ENCODE measurements at regions not wholly inside any gene's neighbourhood (a gene's known extent, or its start where the extent isn't known, plus 50 kb on each side); places are given as distances from the start of the nearest gene placed in this dataset.

GRCh38 chrX:120768254-120768653 lies 107.4 kb downstream of the CT47B1 start:
- H3K4me2 ChIP-seq (ENCODE audit: low read depth, low read length, poor library complexity, severe bottlenecking): no peak overlapping the region
- TF ChIP-seq CTCF (conservative IDR thresholded peaks at IDR 0.05; ENCODE audit: low read length) (no peak), EZH2phosphoT487 (IDR thresholded peaks at IDR 0.05; ENCODE audit: borderline replicate concordance) (no peak)
- H3K4me1 ChIP-seq (ENCODE audit: insufficient read depth, low read length, poor library complexity, severe bottlenecking): no peaks in the 10 kb centered on the region
- no peaks in the 10 kb centered on the region for H3K9me2 ChIP-seq (replicated peaks; ENCODE audit: low read depth, low read length)
- H3K79me2 ChIP-seq (ENCODE audit: insufficient read depth, low read length): no peaks in the 10 kb centered on the region
- no peaks in the 10 kb centered on the region for H3F3A ChIP-seq (ENCODE audit: low read depth)
- no peaks in the 10 kb centered on the region for H3K36me3 ChIP-seq (ENCODE audit: insufficient read depth, low read length)
- no peaks in the 10 kb centered on the region for H4K20me1 ChIP-seq (ENCODE audit: insufficient read depth, low read length, poor library complexity, severe bottlenecking)
- H2AFZ ChIP-seq (ENCODE audit: low read length): no peak overlapping the region
- H3K9me3 ChIP-seq (ENCODE audit: insufficient read depth, low read depth, low read length): no peaks in the 10 kb centered on the region
- H3K9ac ChIP-seq (ENCODE audit: low read depth, low read length, poor library complexity, severe bottlenecking): no peak overlapping the region
- H3K4me3 ChIP-seq (ENCODE audit: low read length, poor library complexity, severe bottlenecking): no peak overlapping the region
- no peaks in the 10 kb centered on the region for H3K27me3 ChIP-seq (ENCODE audit: insufficient read depth, low read length, poor library complexity, severe bottlenecking)

GRCh38 chrX:120763269-120763668 lies 112.4 kb downstream of the CT47B1 start:
- no peaks in the 10 kb centered on the region for H4K20me1 ChIP-seq (ENCODE audit: insufficient read depth, low read length, poor library complexity, severe bottlenecking)
- no peaks in the 10 kb centered on the region for H3K36me3 ChIP-seq (ENCODE audit: insufficient read depth, low read length)
- no peaks in the 10 kb centered on the region for H3K79me2 ChIP-seq (ENCODE audit: insufficient read depth, low read length)
- no peak overlapping the region for H3K4me3 ChIP-seq (ENCODE audit: low read length, poor library complexity, severe bottlenecking)
- H3K9me2 ChIP-seq (replicated peaks; ENCODE audit: low read depth, low read length): no peaks in the 10 kb centered on the region
- no peak overlapping the region for H3K4me2 ChIP-seq (ENCODE audit: low read depth, low read length, poor library complexity, severe bottlenecking)
- no peak overlapping the region for H3K9ac ChIP-seq (ENCODE audit: low read depth, low read length, poor library complexity, severe bottlenecking)
- H3K27me3 ChIP-seq (ENCODE audit: insufficient read depth, low read length, poor library complexity, severe bottlenecking): no peaks in the 10 kb centered on the region
- no peak overlapping the region for H2AFZ ChIP-seq (ENCODE audit: low read length)
- H3K4me1 ChIP-seq (ENCODE audit: insufficient read depth, low read length, poor library complexity, severe bottlenecking): no peaks in the 10 kb centered on the region
- no peaks in the 10 kb centered on the region for H3F3A ChIP-seq (ENCODE audit: low read depth)
- TF ChIP-seq CTCF (conservative IDR thresholded peaks at IDR 0.05; ENCODE audit: low read length) (no peak), EZH2phosphoT487 (IDR thresholded peaks at IDR 0.05; ENCODE audit: borderline replicate concordance) (no peak)
- no peaks in the 10 kb centered on the region for H3K9me3 ChIP-seq (ENCODE audit: insufficient read depth, low read depth, low read length)

- H4K20me1 ChIP-seq (ENCODE audit: insufficient read depth, low read length, poor library complexity, severe bottlenecking): no peaks in the 10 kb centered on the region
- no peak overlapping the region for H3K4me2 ChIP-seq (ENCODE audit: low read depth, low read length, poor library complexity, severe bottlenecking)
- no peaks in the 10 kb centered on the region for H3K9me3 ChIP-seq (ENCODE audit: insufficient read depth, low read depth, low read length)
- H3F3A ChIP-seq (ENCODE audit: low read depth): no peaks in the 10 kb centered on the region
- no peak overlapping the region for H3K9ac ChIP-seq (ENCODE audit: low read depth, low read length, poor library complexity, severe bottlenecking)
- no peaks in the 10 kb centered on the region for H3K4me1 ChIP-seq (ENCODE audit: insufficient read depth, low read length, poor library complexity, severe bottlenecking)
- TF ChIP-seq CTCF (conservative IDR thresholded peaks at IDR 0.05; ENCODE audit: low read length) (no peak), EZH2phosphoT487 (IDR thresholded peaks at IDR 0.05; ENCODE audit: borderline replicate concordance) (no peak)
- H2AFZ ChIP-seq (ENCODE audit: low read length): no peak overlapping the region
- H3K36me3 ChIP-seq (ENCODE audit: insufficient read depth, low read length): no peaks in the 10 kb centered on the region
- H3K9me2 ChIP-seq (replicated peaks; ENCODE audit: low read depth, low read length): no peaks in the 10 kb centered on the region
- H3K4me3 ChIP-seq (ENCODE audit: low read length, poor library complexity, severe bottlenecking): no peak overlapping the region
- no peaks in the 10 kb centered on the region for H3K79me2 ChIP-seq (ENCODE audit: insufficient read depth, low read length)
- no peaks in the 10 kb centered on the region for H3K27me3 ChIP-seq (ENCODE audit: insufficient read depth, low read length, poor library complexity, severe bottlenecking)
Measured at GRCh38 chrX:120761810-120762209, 113.9 kb downstream of the CT47B1 start.

Data from Loucy (cell line).